IMR-90 (cell line): ENCODE measurements at regions not wholly inside any gene's neighbourhood (a gene's known extent, or its start where the extent isn't known, plus 50 kb on each side); places are given as distances from the start of the nearest gene placed in this dataset.

Experiments used
- ATAC-seq: fragments of 200-7000 bp; cut with Tn5 transposase; 2 replicates; pipeline ENCODE4 v1.9.1; 2020; ENCODE audit warnings: low read depth, mild to moderate bottlenecking, moderate library complexity
- BruUV-seq: library from RNA; stranded (reverse); fragments of 400-500 nt; replicated peaks from 2 replicates; lab custom pipeline; 2021; lab: Mats Ljungman, UMichigan
- CTCF ChIA-PET: fragments of 300-600 bp; formaldehyde crosslinking; extraction: SDS; loops from one replicate; lab custom pipeline; 2021; ENCODE audit warnings: antibody characterized with exemption; lab: Yijun Ruan, JAX
- POLR2A ChIA-PET: fragments of 300-600 bp; sonication (Branson Sonifier 250); formaldehyde crosslinking; loops from one replicate; lab custom pipeline; 2022; ENCODE audit warnings: antibody characterized with exemption; ENCODE audit not compliant: unreplicated experiment; lab: Charles Lee
- DNase-seq: peaks from one replicate; pipeline ENCODE4 v3.0.0; 2013
- H2AFZ ChIP-seq: replicated peaks from 2 replicates; pipeline ENCODE3; 2013; ENCODE audit warnings: low read length, mild to moderate bottlenecking; ENCODE audit not compliant: poor library complexity
- H2AK5ac ChIP-seq: 2 replicates; pipeline ENCODE4 v1.6.1; 2013; ENCODE audit warnings: low read depth, low read length, inconsistent platforms
- H2AK9ac ChIP-seq: replicated peaks from 2 replicates; pipeline ENCODE3; 2013; ENCODE audit warnings: mild to moderate bottlenecking, low read depth, low read length, moderate library complexity; ENCODE audit not compliant: poor library complexity
- H2BK120ac ChIP-seq: 2 replicates; pipeline ENCODE4 v1.6.1; 2013; ENCODE audit warnings: low read depth, low read length, inconsistent platforms
- H2BK15ac ChIP-seq: 3 replicates; pipeline ENCODE4 v1.6.1; 2013; ENCODE audit warnings: low read depth, low read length, inconsistent platforms
- H2BK20ac ChIP-seq: 2 replicates; pipeline ENCODE4 v1.6.1; 2013; ENCODE audit warnings: low read depth, mild to moderate bottlenecking, inconsistent platforms, low read length, moderate library complexity
- H2BK5ac ChIP-seq: 2 replicates; pipeline ENCODE4 v1.6.1; 2013; ENCODE audit warnings: mild to moderate bottlenecking, low read depth, low read length, inconsistent platforms; ENCODE audit not compliant: poor library complexity, severe bottlenecking
- H3K14ac ChIP-seq: replicated peaks from 2 replicates; pipeline ENCODE4 v1.6.1; 2013; ENCODE audit warnings: low read depth, low read length, inconsistent platforms
- H3K18ac ChIP-seq: 2 replicates; pipeline ENCODE4 v1.6.1; 2013; ENCODE audit warnings: low read depth, low read length, control low read depth
- H3K23ac ChIP-seq: 2 replicates; pipeline ENCODE4 v1.6.1; 2013; ENCODE audit warnings: low read depth, low read length, inconsistent platforms
- H3K27ac ChIP-seq: 2 replicates; pipeline ENCODE4 v1.5.1; 2013; ENCODE audit warnings: mild to moderate bottlenecking, control low read depth, low read length; ENCODE audit not compliant: insufficient read depth
- H3K27me3 ChIP-seq: 2 replicates; pipeline ENCODE4 v1.6.1; 2013; ENCODE audit warnings: low read length; ENCODE audit not compliant: control insufficient read depth, insufficient read depth
- H3K36me3 ChIP-seq: 2 replicates; pipeline ENCODE4 v1.6.1; 2013; ENCODE audit warnings: low read length, mixed read lengths; ENCODE audit not compliant: control insufficient read depth, insufficient read depth
- H3K4ac ChIP-seq: 2 replicates; pipeline ENCODE4 v1.6.1; 2013; ENCODE audit warnings: low read depth, low read length, inconsistent platforms
- H3K4me1 ChIP-seq: 2 replicates; pipeline ENCODE4 v1.6.1; 2013; ENCODE audit warnings: low read length, mixed read lengths; ENCODE audit not compliant: control insufficient read depth, insufficient read depth
- H3K4me2 ChIP-seq: 2 replicates; pipeline ENCODE4 v1.6.1; 2013; ENCODE audit warnings: low read depth, mild to moderate bottlenecking, control low read depth, low read length, moderate library complexity
- H3K4me3 ChIP-seq: 2 replicates; pipeline ENCODE4 v1.5.1; 2013; ENCODE audit warnings: low read depth, mild to moderate bottlenecking, control low read depth, low read length, moderate library complexity; ENCODE audit not compliant: insufficient read depth
- H3K56ac ChIP-seq: 2 replicates; pipeline ENCODE4 v1.6.1; 2013; ENCODE audit warnings: low read length, inconsistent platforms; ENCODE audit not compliant: insufficient read depth; ENCODE audit errors: extremely low read depth
- H3K79me1 ChIP-seq, 2 experiments: 2 replicates each; pipeline ENCODE4 v1.6.1; 2013; ENCODE audit warnings: low read length in 2 of 2, inconsistent platforms in 1 of 2, low read depth in 1 of 2
- H3K9ac ChIP-seq: 2 replicates; pipeline ENCODE4 v1.6.1; 2013; ENCODE audit warnings: low read depth, low read length, control low read depth
- H3K9me1 ChIP-seq: 2 replicates; pipeline ENCODE4 v1.6.1; 2013; ENCODE audit warnings: low read length, inconsistent platforms; ENCODE audit not compliant: insufficient read depth
- H3K9me3 ChIP-seq: 2 replicates; pipeline ENCODE4 v1.6.1; 2013; ENCODE audit warnings: low read length; ENCODE audit not compliant: control insufficient read depth, insufficient read depth
- H4K20me1 ChIP-seq: 2 replicates; pipeline ENCODE4 v1.6.1; 2013; ENCODE audit warnings: low read length, inconsistent platforms; ENCODE audit not compliant: insufficient read depth
- H4K5ac ChIP-seq: 2 replicates; pipeline ENCODE4 v1.6.1; 2013; ENCODE audit warnings: mild to moderate bottlenecking, low read depth, low read length, control low read depth
- H4K8ac ChIP-seq, 2 experiments: 2 replicates each; pipeline ENCODE4 v1.6.1; 2013; ENCODE audit warnings: low read depth in 2 of 2, low read length in 2 of 2, control low read depth in 1 of 2, inconsistent platforms in 1 of 2
- H4K91ac ChIP-seq: 2 replicates; pipeline ENCODE4 v1.6.1; 2013; ENCODE audit warnings: low read depth, low read length, inconsistent platforms; ENCODE audit not compliant: insufficient read depth
- CEBPB ChIP-seq: IDR thresholded peaks from 2 replicates; pipeline ENCODE4 v1.6.1; 2012; ENCODE audit warnings: low read depth, low read length, improper control_type of control experiment
- CHD1 ChIP-seq: IDR thresholded peaks from 2 replicates; pipeline ENCODE4 v1.6.1; 2012; ENCODE audit warnings: low read depth, low read length, improper control_type of control experiment
- ELK1 ChIP-seq: fragments of 150-350 bp; IDR thresholded peaks from 2 replicates; pipeline ENCODE4 v1.6.1; 2016; ENCODE audit warnings: low read depth, mild to moderate bottlenecking, low read length, moderate library complexity, borderline replicate concordance
- MAFK ChIP-seq: IDR thresholded peaks from 2 replicates; pipeline ENCODE4 v1.6.1; 2012; ENCODE audit warnings: low read depth, low read length, improper control_type of control experiment
- MAZ ChIP-seq: IDR thresholded peaks from 2 replicates; pipeline ENCODE4 v1.6.1; 2012; ENCODE audit warnings: low read depth, mild to moderate bottlenecking, low read length, improper control_type of control experiment, moderate library complexity, borderline replicate concordance
- MXI1 ChIP-seq: IDR thresholded peaks from 2 replicates; pipeline ENCODE4 v1.6.1; 2012; ENCODE audit warnings: low read depth, mild to moderate bottlenecking, low read length, moderate library complexity, borderline replicate concordance
- NFE2L2 ChIP-seq: fragments of 150-350 bp; IDR thresholded peaks from 2 replicates; pipeline ENCODE4 v1.6.1; 2016; ENCODE audit warnings: low read depth, mild to moderate bottlenecking, low read length
- POLR2A ChIP-seq: IDR thresholded peaks from 2 replicates; pipeline ENCODE4 v1.6.1; 2012; ENCODE audit warnings: mild to moderate bottlenecking, low read depth, low read length
- RCOR1 ChIP-seq: IDR thresholded peaks from 2 replicates; pipeline ENCODE4 v1.6.1; 2012; ENCODE audit warnings: mild to moderate bottlenecking, low read length, improper control_type of control experiment; ENCODE audit not compliant: insufficient replicate concordance
- USF2 ChIP-seq: fragments of 150-350 bp; IDR thresholded peaks from 2 replicates; pipeline ENCODE4 v1.6.1; 2017; ENCODE audit warnings: mild to moderate bottlenecking, antibody characterized with exemption, low read length, low read depth
- WGBS, 2 experiments: methylation state at CpG; one replicate each; pipeline versions ENCODE4 v1.1.5 to v1.1.7; 2013; ENCODE audit warnings: missing lambda C conversion rate in 2 of 2; ENCODE audit not compliant: insufficient read length in 1 of 2; ENCODE audit errors: extremely low coverage in 2 of 2; 5-methylcytosine and 5-hydroxymethylcytosine counted together
- dilution Hi-C: fragments of 300-500 bp; cut with HindIII; formaldehyde crosslinking; loops from one replicate; pipeline ENCODE4 v1.14.3; 2018; ENCODE audit warnings: low sequenced_read_pairs; ENCODE audit not compliant: unreplicated experiment
- in situ Hi-C: fragments of 300-500 bp; cut with MboI; formaldehyde crosslinking; loops from 3 replicates; pipeline ENCODE4 v1.14.3; 2019; ENCODE audit warnings: low sequenced_read_pairs, inconsistent platforms, mixed read lengths
- intact Hi-C: fragments of 100-400 bp; cut with micrococcal nuclease; formaldehyde crosslinking; loops from 2 replicates; pipeline ENCODE4 v1.10.0; 2022

- Histone ChIP-seq H2AK5ac (no peak overlapping the region), H3K4me1 (no peaks in the 10 kb centered on the region), H3K56ac (no peak overlapping the region), H3K27ac (no peak overlapping the region), H2BK15ac (no peak overlapping the region), H2BK20ac (no peak overlapping the region), H4K8ac (no peak overlapping the region), H4K20me1 (no peaks in the 10 kb centered on the region), H2BK5ac (no peak overlapping the region), H3K18ac (no peak overlapping the region), H4K5ac (no peak overlapping the region), H3K36me3 (no peaks in the 10 kb centered on the region), H3K4me2 (no peak overlapping the region), H2AFZ (no peak overlapping the region), H3K27me3 (peaks cover 6% of the 10 kb centered on the region), H3K9ac (no peak overlapping the region), H3K9me1 (no peaks in the 10 kb centered on the region), H2AK9ac (no peak overlapping the region), H3K79me1 (no peaks in the 10 kb centered on the region), H3K23ac (no peak overlapping the region), H3K14ac (no peak overlapping the region), H4K91ac (no peak overlapping the region), H3K4me3 (no peak overlapping the region), H2BK120ac (no peak overlapping the region), H3K9me3 (no peaks in the 10 kb centered on the region), H3K4ac (no peak overlapping the region)
- DNase-seq (no peak), ATAC-seq (no peak)
- dilution Hi-C loops (no loop called here), in situ Hi-C loops (no loop called here), intact Hi-C loops (loop anchor here (5.0 kb wide), 1 partner anchor 52 kb away; no protein-coding TSS in a partner anchor)
- WGBS, 2 experiments: no CpG with 5 or more reads among the region's 7 CpGs
- ChIA-PET CTCF (no interaction called here), POLR2A (no interaction called here)
- no TSS peak for BruUV-seq
- TF ChIP-seq POLR2A: no peak
- TF ChIP-seq MAFK: no peak
- TF ChIP-seq ELK1: no peak
- TF ChIP-seq RCOR1: no peak
- no peak for TF ChIP-seq MAZ
- TF ChIP-seq NFE2L2: no peak
- no peak for TF ChIP-seq MXI1
- TF ChIP-seq CHD1: no peak
- no peak for TF ChIP-seq USF2
- TF ChIP-seq CEBPB: no peak
Measured at GRCh38 chr2:47664817-47665216, 94.0 kb upstream of the KCNK12 start.
